Upper lobe of right lung (tissue), 1 donor: ENCODE measurements at regions not wholly inside any gene's neighbourhood (a gene's known extent, or its start where the extent isn't known, plus 50 kb on each side); places are given as distances from the start of the nearest gene placed in this dataset.

Source experiments
- ATAC-seq: fragments of 200-7000 bp; cut with Tn5 transposase; one replicate; pipeline ENCODE4 v1.9.1; 2020; ENCODE audit warnings: mild to moderate bottlenecking, moderate library complexity
- DNase-seq: peaks from one replicate; pipeline ENCODE4 v3.0.0-alpha.2; 2020
- H3K27ac ChIP-seq: fragments of 200-600 bp; one replicate; pipeline ENCODE4 v1.8.0; 2022
- H3K27me3 ChIP-seq: fragments of 200-600 bp; one replicate; pipeline ENCODE4 v1.8.0; 2022; ENCODE audit warnings: mild to moderate bottlenecking
- H3K36me3 ChIP-seq: fragments of 200-600 bp; one replicate; pipeline ENCODE4 v1.8.0; 2022
- H3K4me1 ChIP-seq: fragments of 200-600 bp; one replicate; pipeline ENCODE4 v1.8.0; 2022
- H3K4me3 ChIP-seq: fragments of 200-600 bp; one replicate; pipeline ENCODE4 v1.8.0; 2022; ENCODE audit warnings: mild to moderate bottlenecking
- H3K9me3 ChIP-seq: fragments of 200-600 bp; one replicate; pipeline ENCODE4 v1.8.0; 2022
- CTCF ChIP-seq: fragments of 200-600 bp; IDR thresholded peaks from one replicate; pipeline ENCODE4 v1.8.0; 2022; ENCODE audit warnings: antibody characterized with exemption
- intact Hi-C: fragments of 100-400 bp; cut with DNase I; formaldehyde crosslinking; loops from one replicate; pipeline ENCODE4 v1.11.0; 2022
- donor health status: DM: no; HTN: yes; CAD: no; lungs with severe emphysema.

DNA sequence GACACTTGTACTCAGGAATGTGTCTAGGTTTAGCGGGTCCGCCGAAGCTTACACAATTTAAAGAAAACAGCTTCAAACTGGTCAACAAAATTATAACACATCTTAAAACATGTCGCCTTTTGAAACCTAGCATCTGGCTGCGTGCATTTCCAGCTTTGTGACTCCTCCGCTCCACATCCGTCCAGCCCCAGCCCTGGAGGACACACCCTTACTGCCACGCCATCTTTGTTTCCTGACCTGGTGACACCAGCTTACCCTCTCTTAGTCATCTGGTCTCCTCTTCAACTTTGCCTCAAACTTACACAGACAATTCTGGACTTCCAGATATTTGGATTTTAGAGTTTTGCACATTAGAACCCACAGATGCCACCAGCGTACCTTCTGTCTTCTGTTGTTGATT is 198.7 kb upstream of the VSTM2A start:
- no peaks in the 10 kb centered on the region for H3K9me3 ChIP-seq
- DNase-seq: no peak
- H3K4me3 ChIP-seq: no peak overlapping the region
- H3K4me1 ChIP-seq: no peaks in the 10 kb centered on the region
- no peak for TF ChIP-seq CTCF
- intact Hi-C loops: no loop called here
- H3K27ac ChIP-seq: no peak overlapping the region
- ATAC-seq: no peak
- H3K27me3 ChIP-seq: no peaks in the 10 kb centered on the region
- no peaks in the 10 kb centered on the region for H3K36me3 ChIP-seq

DNA sequence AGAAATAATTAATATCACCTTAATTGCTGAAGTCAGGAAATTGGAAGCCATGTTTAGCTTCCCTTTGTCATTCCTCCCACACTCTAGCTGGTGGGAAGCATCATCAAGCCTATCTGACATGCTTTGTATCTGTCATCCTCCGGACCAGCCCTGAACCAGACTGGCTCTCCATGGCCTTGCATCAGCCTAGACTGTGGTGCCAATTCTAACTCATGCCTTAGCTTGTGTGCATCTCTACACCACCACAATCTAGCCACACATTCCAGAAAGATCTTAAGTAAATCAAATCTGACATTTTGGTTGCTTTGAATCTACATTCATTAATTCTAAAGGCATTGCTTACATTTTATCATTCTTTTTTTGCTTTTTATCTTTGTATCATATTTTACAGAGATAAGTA is 196.4 kb upstream of the VSTM2A start:
- Histone ChIP-seq H3K36me3 (no peaks in the 10 kb centered on the region), H3K9me3 (no peaks in the 10 kb centered on the region), H3K27me3 (no peaks in the 10 kb centered on the region), H3K4me3 (no peak overlapping the region), H3K27ac (no peak overlapping the region), H3K4me1 (no peaks in the 10 kb centered on the region)
- no peak for TF ChIP-seq CTCF
- DNase-seq (no peak), ATAC-seq (no peak)
- intact Hi-C loops: no loop called here

DNA sequence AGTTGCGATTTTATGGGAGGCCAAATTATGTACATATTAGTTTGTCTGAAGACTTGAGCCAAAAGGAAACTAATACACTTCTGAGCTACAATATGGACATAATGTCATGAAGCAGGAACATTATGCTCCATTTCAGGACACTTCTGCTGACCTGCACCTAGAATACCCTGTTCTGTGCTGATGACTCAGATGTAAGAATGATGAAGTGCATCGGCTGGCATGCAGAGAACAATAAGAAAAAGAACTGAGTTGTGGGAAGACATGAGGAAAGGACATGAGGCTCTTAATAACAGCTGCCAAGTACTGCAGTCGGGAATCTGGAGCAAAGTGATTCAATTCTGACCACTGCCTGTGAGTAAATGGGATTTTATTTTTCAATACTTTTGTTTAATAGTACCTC is 192.9 kb upstream of the VSTM2A start:
- no peaks in the 10 kb centered on the region for H3K4me1 ChIP-seq
- H3K4me3 ChIP-seq: no peak overlapping the region
- H3K27ac ChIP-seq: no peak overlapping the region
- ATAC-seq (no peak), DNase-seq (no peak)
- H3K27me3 ChIP-seq: no peaks in the 10 kb centered on the region
- intact Hi-C loops: no loop called here
- no peak for TF ChIP-seq CTCF
- H3K9me3 ChIP-seq: no peaks in the 10 kb centered on the region
- no peaks in the 10 kb centered on the region for H3K36me3 ChIP-seq

DNA sequence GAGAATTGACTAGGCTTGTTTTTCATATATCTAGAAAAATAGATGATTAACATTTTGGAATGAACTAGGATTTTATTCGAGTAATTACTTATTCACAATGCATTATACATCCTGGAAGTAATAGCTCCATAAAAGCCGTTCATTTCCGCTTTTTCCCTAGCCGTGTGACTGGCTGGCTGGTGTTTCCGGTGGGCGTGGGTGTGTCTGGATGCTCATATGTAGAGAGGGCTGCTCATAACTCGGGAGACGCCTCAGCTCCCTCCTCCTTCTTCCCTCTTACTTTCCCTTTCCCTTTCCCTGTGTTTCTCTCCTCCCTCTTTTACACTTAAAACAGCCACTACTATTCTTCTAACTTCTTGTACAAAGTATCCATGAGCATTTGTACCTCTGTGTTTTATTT is 187.7 kb upstream of the VSTM2A start:
- H3K27me3 ChIP-seq: no peaks in the 10 kb centered on the region
- DNase-seq (no peak), ATAC-seq (no peak)
- H3K36me3 ChIP-seq: no peaks in the 10 kb centered on the region
- H3K4me1 ChIP-seq: no peaks in the 10 kb centered on the region
- TF ChIP-seq CTCF: no peak
- no peak overlapping the region for H3K27ac ChIP-seq
- no peaks in the 10 kb centered on the region for H3K9me3 ChIP-seq
- H3K4me3 ChIP-seq: no peak overlapping the region
- intact Hi-C loops: no loop called here

DNA sequence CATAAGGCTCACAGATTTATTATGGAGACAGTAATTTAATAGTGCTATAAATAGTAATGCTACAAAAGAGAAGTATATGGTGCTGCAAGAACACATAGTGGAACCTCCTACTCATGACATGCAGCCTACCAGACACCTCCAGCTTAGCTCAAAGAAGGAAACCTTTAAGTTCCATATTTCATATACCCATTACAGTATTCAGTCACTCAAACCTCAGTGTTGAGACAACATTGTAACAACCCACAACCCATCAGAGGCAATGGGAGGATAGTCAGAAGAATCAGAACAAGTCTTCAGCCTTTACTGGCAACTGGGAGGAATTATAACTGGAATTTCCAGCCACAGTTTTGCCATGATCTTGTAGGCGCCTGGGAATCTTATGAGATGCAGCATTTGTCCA is 186.3 kb upstream of the VSTM2A start:
- H3K4me3 ChIP-seq: no peak overlapping the region
- ATAC-seq: no peak
- H3K27ac ChIP-seq: no peak overlapping the region
- no peak for TF ChIP-seq CTCF
- no peaks in the 10 kb centered on the region for H3K9me3 ChIP-seq
- no peaks in the 10 kb centered on the region for H3K27me3 ChIP-seq
- intact Hi-C loops: no loop called here
- H3K4me1 ChIP-seq: no peaks in the 10 kb centered on the region
- H3K36me3 ChIP-seq: no peaks in the 10 kb centered on the region
- no peak for DNase-seq

- no peak for TF ChIP-seq CTCF
- intact Hi-C loops: no loop called here
- DNase-seq (no peak), ATAC-seq (no peak)
- Histone ChIP-seq H3K4me1 (no peaks in the 10 kb centered on the region), H3K36me3 (no peaks in the 10 kb centered on the region), H3K27me3 (no peaks in the 10 kb centered on the region), H3K4me3 (no peak overlapping the region), H3K27ac (no peak overlapping the region), H3K9me3 (no peaks in the 10 kb centered on the region)
Measured at GRCh38 chr7:54360075-54360840, 181.9 kb upstream of the VSTM2A start.
